Karpas-422 (cell line): ENCODE measurements at regions not wholly inside any gene's neighbourhood (a gene's known extent, or its start where the extent isn't known, plus 50 kb on each side); places are given as distances from the start of the nearest gene placed in this dataset.

ENCODE experiments used
- DNase-seq: peaks from one replicate; pipeline ENCODE4 v3.0.0-alpha.2; 2015
- H2AFZ ChIP-seq: fragments of 200-600 bp; sonication (generic); 2 replicates; pipeline ENCODE4 v1.6.1; 2014; ENCODE audit warnings: antibody characterized with exemption, low read length, mixed read lengths
- H3K27ac ChIP-seq: fragments of 200-600 bp; sonication (generic); 2 replicates; pipeline ENCODE4 v1.5.1; 2014; ENCODE audit warnings: mild to moderate bottlenecking, low read length, moderate library complexity
- H3K27me3 ChIP-seq: fragments of 200-600 bp; sonication (generic); 2 replicates; pipeline ENCODE4 v1.6.1; 2014; ENCODE audit warnings: low read length, mixed read lengths
- H3K36me3 ChIP-seq: fragments of 200-600 bp; sonication (generic); 2 replicates; pipeline ENCODE4 v1.6.1; 2014; ENCODE audit warnings: low read length, mixed read lengths; ENCODE audit not compliant: insufficient read depth
- H3K4me1 ChIP-seq: fragments of 200-600 bp; sonication (generic); 2 replicates; pipeline ENCODE4 v1.6.1; 2014; ENCODE audit warnings: mild to moderate bottlenecking, low read length, mixed read lengths
- H3K4me2 ChIP-seq: fragments of 200-600 bp; sonication (generic); 2 replicates; pipeline ENCODE4 v1.6.1; 2014; ENCODE audit warnings: low read length, low read depth, mild to moderate bottlenecking; ENCODE audit not compliant: poor library complexity, severe bottlenecking
- H3K4me3 ChIP-seq: fragments of 200-600 bp; sonication (generic); 2 replicates; pipeline ENCODE4 v1.5.1; 2014; ENCODE audit warnings: mild to moderate bottlenecking, antibody characterized with exemption, low read length, mixed read lengths
- H3K79me2 ChIP-seq: fragments of 200-600 bp; sonication (generic); 2 replicates; pipeline ENCODE4 v1.6.1; 2014; ENCODE audit warnings: mild to moderate bottlenecking, low read length, mixed read lengths
- H3K9ac ChIP-seq: fragments of 200-600 bp; sonication (generic); 2 replicates; pipeline ENCODE4 v1.6.0; 2014; ENCODE audit warnings: low read length
- H3K9me2 ChIP-seq: fragments of 200-600 bp; sonication (generic), shearing (Covaris generic); replicated peaks from 2 replicates; pipeline ENCODE4 v1.6.0; 2014; ENCODE audit warnings: mild to moderate bottlenecking, low read length, moderate library complexity; ENCODE audit not compliant: insufficient read depth
- H3K9me3 ChIP-seq: fragments of 300-700, 200-600 bp; sonication (generic); 2 replicates; pipeline ENCODE4 v1.6.1; 2014; ENCODE audit warnings: low read length, mixed read lengths
- H4K20me1 ChIP-seq: fragments of 200-600 bp; sonication (generic); 2 replicates; pipeline ENCODE4 v1.6.1; 2014; ENCODE audit warnings: mild to moderate bottlenecking, antibody characterized with exemption, low read length, low read depth; ENCODE audit not compliant: insufficient read depth

GRCh38 chr13:111893607-111894443 lies 173.1 kb upstream of the SOX1 start:
- no peaks in the 10 kb centered on the region for H3K79me2 ChIP-seq
- H3K9ac ChIP-seq, result no peak overlapping the region
- no peaks in the 10 kb centered on the region for H4K20me1 ChIP-seq
- no peaks in the 10 kb centered on the region for H3K9me2 ChIP-seq
- H3K9me3 ChIP-seq, result 0 out of 2 replicates have a peak, but pooled peaks cover 4% of the 10 kb centered on the region
- no peaks in the 10 kb centered on the region for H3K36me3 ChIP-seq
- no peak overlapping the region for H3K4me2 ChIP-seq
- H3K27ac ChIP-seq, result no peak overlapping the region
- no peak for DNase-seq
- no peak overlapping the region for H2AFZ ChIP-seq
- no peak overlapping the region for H3K4me3 ChIP-seq
- no peaks in the 10 kb centered on the region for H3K27me3 ChIP-seq
- H3K4me1 ChIP-seq, result no peaks in the 10 kb centered on the region

GRCh38 chr13:111895896-111896821 lies 170.8 kb upstream of the SOX1 start:
- H3K9me3 ChIP-seq, result 0 out of 2 replicates have a peak, but pooled peaks cover 2% of the 10 kb centered on the region
- no peaks in the 10 kb centered on the region for H3K27me3 ChIP-seq
- H3K79me2 ChIP-seq, result no peaks in the 10 kb centered on the region
- no peak overlapping the region for H3K4me3 ChIP-seq
- no peak overlapping the region for H2AFZ ChIP-seq
- H3K36me3 ChIP-seq, result no peaks in the 10 kb centered on the region
- DNase-seq, result no peak
- H3K27ac ChIP-seq, result no peak overlapping the region
- H3K4me1 ChIP-seq, result no peaks in the 10 kb centered on the region
- no peak overlapping the region for H3K9ac ChIP-seq
- no peak overlapping the region for H3K4me2 ChIP-seq
- no peaks in the 10 kb centered on the region for H4K20me1 ChIP-seq
- H3K9me2 ChIP-seq, result no peaks in the 10 kb centered on the region

GRCh38 chr13:111897178-111897845 lies 169.6 kb upstream of the SOX1 start:
- Histone ChIP-seq H4K20me1 (no peaks in the 10 kb centered on the region), H3K9ac (no peak overlapping the region), H3K27ac (no peak overlapping the region), H2AFZ (no peak overlapping the region), H3K36me3 (no peaks in the 10 kb centered on the region), H3K4me2 (no peak overlapping the region), H3K9me3 (no peaks in the 10 kb centered on the region), H3K79me2 (no peaks in the 10 kb centered on the region), H3K4me1 (peaks cover 2% of the 10 kb centered on the region), H3K27me3 (no peaks in the 10 kb centered on the region), H3K9me2 (no peaks in the 10 kb centered on the region), H3K4me3 (no peak overlapping the region)
- no peak for DNase-seq

GRCh38 chr13:111897846-111898215 lies 169.1 kb upstream of the SOX1 start:
- H3K36me3 ChIP-seq, result no peaks in the 10 kb centered on the region
- no peaks in the 10 kb centered on the region for H3K9me2 ChIP-seq
- H3K79me2 ChIP-seq, result no peaks in the 10 kb centered on the region
- no peak overlapping the region for H3K4me3 ChIP-seq
- H4K20me1 ChIP-seq, result no peaks in the 10 kb centered on the region
- no peak overlapping the region for H3K9ac ChIP-seq
- no peaks in the 10 kb centered on the region for H3K9me3 ChIP-seq
- no peak for DNase-seq
- H3K27me3 ChIP-seq, result no peaks in the 10 kb centered on the region
- peaks cover 7% of the 10 kb centered on the region for H3K4me1 ChIP-seq
- H2AFZ ChIP-seq, result no peak overlapping the region
- H3K4me2 ChIP-seq, result no peak overlapping the region
- no peak overlapping the region for H3K27ac ChIP-seq

GRCh38 chr13:111898956-111899713 lies 167.8 kb upstream of the SOX1 start:
- DNase-seq, result no peak
- no peak overlapping the region for H3K27ac ChIP-seq
- H3K9me2 ChIP-seq, result no peaks in the 10 kb centered on the region
- no peaks in the 10 kb centered on the region for H3K9me3 ChIP-seq
- H2AFZ ChIP-seq, result no peak overlapping the region
- no peaks in the 10 kb centered on the region for H3K27me3 ChIP-seq
- no peak overlapping the region for H3K4me3 ChIP-seq
- H4K20me1 ChIP-seq, result no peaks in the 10 kb centered on the region
- no peak overlapping the region for H3K4me2 ChIP-seq
- H3K4me1 ChIP-seq, result peaks cover 7% of the 10 kb centered on the region
- no peaks in the 10 kb centered on the region for H3K79me2 ChIP-seq
- H3K36me3 ChIP-seq, result no peaks in the 10 kb centered on the region
- no peak overlapping the region for H3K9ac ChIP-seq

- Histone ChIP-seq H3K36me3 (no peaks in the 10 kb centered on the region), H3K9me2 (no peaks in the 10 kb centered on the region), H3K4me1 (peaks cover 7% of the 10 kb centered on the region), H3K4me2 (no peak overlapping the region), H4K20me1 (no peaks in the 10 kb centered on the region), H3K4me3 (no peak overlapping the region), H3K27ac (no peak overlapping the region), H3K9me3 (no peaks in the 10 kb centered on the region), H3K9ac (no peak overlapping the region), H3K79me2 (no peaks in the 10 kb centered on the region), H2AFZ (no peak overlapping the region), H3K27me3 (no peaks in the 10 kb centered on the region)
- DNase-seq, result no peak
Measured at GRCh38 chr13:111899714-111900389, 167.1 kb upstream of the SOX1 start.

- H3K9me3 ChIP-seq, result no peaks in the 10 kb centered on the region
- no peak for DNase-seq
- H3K4me3 ChIP-seq, result no peak overlapping the region
- no peaks in the 10 kb centered on the region for H3K9me2 ChIP-seq
- no peak overlapping the region for H2AFZ ChIP-seq
- H3K27ac ChIP-seq, result no peak overlapping the region
- H3K27me3 ChIP-seq, result no peaks in the 10 kb centered on the region
- H3K4me1 ChIP-seq, result peaks cover 7% of the 10 kb centered on the region
- no peaks in the 10 kb centered on the region for H3K79me2 ChIP-seq
- H3K4me2 ChIP-seq, result no peak overlapping the region
- no peaks in the 10 kb centered on the region for H4K20me1 ChIP-seq
- H3K9ac ChIP-seq, result no peak overlapping the region
- H3K36me3 ChIP-seq, result no peaks in the 10 kb centered on the region
Measured at GRCh38 chr13:111900390-111901131, 166.4 kb upstream of the SOX1 start.
